ENCODE measurements at regions not wholly inside any gene's neighbourhood (a gene's known extent, or its start where the extent isn't known, plus 50 kb on each side); places are given as distances from the start of the nearest gene placed in this dataset.

- DNase-seq (ENCODE audit: low read depth) = no peak
- in situ Hi-C loops (cut with HindIII; ENCODE audit: low pct_unique_long_range_greater_than_20kb, low sequenced_read_pairs) = no loop called here
These were observed 362.5 kb downstream of the PBX1 start for GRCh38 chr1:164921493-164921892.

GRCh38 chr1:164918140-164918539, 359.2 kb downstream of the PBX1 start:
- in situ Hi-C loops (cut with HindIII; ENCODE audit: low pct_unique_long_range_greater_than_20kb, low sequenced_read_pairs) = no loop called here
- DNase-seq (ENCODE audit: low read depth) = no peak

GRCh38 chr1:164914208-164914607, 355.2 kb downstream of the PBX1 start:
- peak; percentile 8 for DNase-seq (ENCODE audit: low read depth)
- in situ Hi-C loops (cut with HindIII; ENCODE audit: low pct_unique_long_range_greater_than_20kb, low sequenced_read_pairs) = no loop called here

GRCh38 chr1:164912290-164912689, 353.3 kb downstream of the PBX1 start:
- in situ Hi-C loops (cut with HindIII; ENCODE audit: low pct_unique_long_range_greater_than_20kb, low sequenced_read_pairs) = no loop called here
- no peak for DNase-seq (ENCODE audit: low read depth)

- DNase-seq (ENCODE audit: low read depth) = no peak
- in situ Hi-C loops (cut with HindIII; ENCODE audit: low pct_unique_long_range_greater_than_20kb, low sequenced_read_pairs) = no loop called here
These were observed 351.7 kb downstream of the PBX1 start for GRCh38 chr1:164910671-164911070.

- DNase-seq (ENCODE audit: low read depth) = no peak
- in situ Hi-C loops (cut with HindIII; ENCODE audit: low pct_unique_long_range_greater_than_20kb, low sequenced_read_pairs) = no loop called here
These were observed 348.7 kb downstream of the PBX1 start for GRCh38 chr1:164907666-164908065.

GRCh38 chr1:164905869-164906268, 346.9 kb downstream of the PBX1 start:
- in situ Hi-C loops (cut with HindIII; ENCODE audit: low pct_unique_long_range_greater_than_20kb, low sequenced_read_pairs) = no loop called here

GRCh38 chr1:164902491-164902890, 343.5 kb downstream of the PBX1 start:
- in situ Hi-C loops (cut with HindIII; ENCODE audit: low pct_unique_long_range_greater_than_20kb, low sequenced_read_pairs) = no loop called here
- DNase-seq (ENCODE audit: low read depth) = no peak

More at GRCh38 chr1:164905869-164906268, 346.9 kb downstream of the PBX1 start:
- DNase-seq (ENCODE audit: low read depth) = no peak
